SK-MEL-5 (cell line): ENCODE measurements at regions not wholly inside any gene's neighbourhood (a gene's known extent, or its start where the extent isn't known, plus 50 kb on each side); places are given as distances from the start of the nearest gene placed in this dataset.
"Not testable (repeated sequence)": the region's sequence is repeated elsewhere in the genome, so short reads cannot be mapped to it uniquely, and the experiment has no call there.

ENCODE experiments used
- DNase-seq: peaks from one replicate; pipeline ENCODE4 v3.0.0-alpha.2; 2016; ENCODE audit warnings: low read depth, low spot score
- in situ Hi-C: cut with HindIII; loops from 2 replicates; pipeline ENCODE4 v1.10.0; 2016; ENCODE audit warnings: low sequenced_read_pairs, high pct_unique_total_duplicates, low pct_unique_long_range_greater_than_20kb

- no peak for DNase-seq
- in situ Hi-C loops, result no loop called here
Observed at GRCh38 chr15:96135166-96136093, 195.1 kb upstream of the NR2F2 start.

GRCh38 chr15:96138985-96139384 lies 191.5 kb upstream of the NR2F2 start:
- no peak for DNase-seq
- in situ Hi-C loops, result no loop called here

- in situ Hi-C loops, result no loop called here
- no peak for DNase-seq
Observed at GRCh38 chr15:96142498-96142897, 188.0 kb upstream of the NR2F2 start.

GRCh38 chr15:96144734-96145133 lies 185.8 kb upstream of the NR2F2 start:
- DNase-seq, result no peak
- in situ Hi-C loops, result no loop called here

- in situ Hi-C loops, result no loop called here
- no peak for DNase-seq
Observed at GRCh38 chr15:96146726-96147125, 183.8 kb upstream of the NR2F2 start.

GRCh38 chr15:96147267-96147666 lies 183.2 kb upstream of the NR2F2 start:
- DNase-seq, result no peak
- in situ Hi-C loops, result no loop called here

GRCh38 chr15:96150254-96150653 lies 180.2 kb upstream of the NR2F2 start:
- DNase-seq, result no peak

GRCh38 chr15:96151749-96152148 lies 178.8 kb upstream of the NR2F2 start:
- in situ Hi-C loops, DNase-seq: not testable (repeated sequence)

More at GRCh38 chr15:96150254-96150653, 180.2 kb upstream of the NR2F2 start:
- in situ Hi-C loops, result no loop called here

GRCh38 chr15:96153929-96154328 lies 176.6 kb upstream of the NR2F2 start:
- DNase-seq, result no peak

GRCh38 chr15:96158938-96159337 lies 171.6 kb upstream of the NR2F2 start:
- in situ Hi-C loops, result no loop called here
- no peak for DNase-seq

More at GRCh38 chr15:96153929-96154328, 176.6 kb upstream of the NR2F2 start:
- in situ Hi-C loops, result no loop called here

GRCh38 chr15:96160269-96160668 lies 170.2 kb upstream of the NR2F2 start:
- in situ Hi-C loops, result no loop called here
- DNase-seq, result no peak

GRCh38 chr15:96160800-96161199 lies 169.7 kb upstream of the NR2F2 start:
- in situ Hi-C loops, result no loop called here
- DNase-seq, result no peak

- in situ Hi-C loops, result no loop called here
- DNase-seq, result no peak
Observed at GRCh38 chr15:96162322-96162721, 168.2 kb upstream of the NR2F2 start.

GRCh38 chr15:96165081-96165480 lies 165.4 kb upstream of the NR2F2 start:
- in situ Hi-C loops, result no loop called here

GRCh38 chr15:96165775-96166174 lies 164.7 kb upstream of the NR2F2 start:
- in situ Hi-C loops, result no loop called here
- no peak for DNase-seq

More at GRCh38 chr15:96165081-96165480, 165.4 kb upstream of the NR2F2 start:
- DNase-seq, result no peak

GRCh38 chr15:96166223-96167200 lies 164.0 kb upstream of the NR2F2 start:
- in situ Hi-C loops, result no loop called here
- DNase-seq, result peak; percentile 42

- in situ Hi-C loops, result not testable (repeated sequence)
Observed at GRCh38 chr15:96170616-96170978, 159.9 kb upstream of the NR2F2 start.

More at GRCh38 chr15:96170616-96170978, 159.9 kb upstream of the NR2F2 start:
- DNase-seq, result not testable (repeated sequence)
